Astrocyte (in vitro differentiated cells and primary cell): ENCODE measurements at regions not wholly inside any gene's neighbourhood (a gene's known extent, or its start where the extent isn't known, plus 50 kb on each side); places are given as distances from the start of the nearest gene placed in this dataset.

ENCODE experiments used
- CTCF ChIP-seq: IDR thresholded peaks from 2 replicates; pipeline ENCODE4 v1.5.1; 2011; ENCODE audit warnings: low read depth, mild to moderate bottlenecking, inconsistent platforms, low read length, moderate library complexity; ENCODE audit not compliant: insufficient read depth
- EZH2 ChIP-seq: IDR thresholded peaks from 2 replicates; pipeline ENCODE4 v1.6.1; 2012; ENCODE audit warnings: mild to moderate bottlenecking, low read length, inconsistent platforms; ENCODE audit not compliant: insufficient read depth

GRCh38 chr4:72895408-72895807 is 174.1 kb downstream of the COX18 start:
- TF ChIP-seq CTCF = no peak
- TF ChIP-seq EZH2 = no peak
